RWPE1 (cell line): ENCODE measurements at regions not wholly inside any gene's neighbourhood (a gene's known extent, or its start where the extent isn't known, plus 50 kb on each side); places are given as distances from the start of the nearest gene placed in this dataset.
"Not testable (repeated sequence)": the region's sequence is repeated elsewhere in the genome, so short reads cannot be mapped to it uniquely, and the experiment has no call there.

Experiments used
- CTCF ChIA-PET: fragments of 350-600 bp; sonication (Branson Sonifier 250); formaldehyde crosslinking; extraction: SDS; loops from one replicate; lab custom pipeline; 2021; lab: Yijun Ruan, JAX
- POLR2A ChIA-PET: fragments of 400-600 bp; formaldehyde crosslinking; extraction: SDS; loops from one replicate; lab custom pipeline; 2020; ENCODE audit warnings: antibody characterized with exemption; ENCODE audit not compliant: low non-redundant PET; lab: Yijun Ruan, JAX
- DNase-seq: peaks from one replicate; pipeline ENCODE4 v3.0.0; 2012; ENCODE audit warnings: low spot score
- H3K27ac ChIP-seq: fragments of 450-650 bp; 2 replicates; pipeline ENCODE4 v1.5.1; 2017
- CTCF ChIP-seq: fragments of 450-650 bp; conservative IDR thresholded peaks from 2 replicates; pipeline ENCODE4 v1.5.1; 2017; ENCODE audit warnings: low read depth, mild to moderate bottlenecking

- no peak overlapping the region for H3K27ac ChIP-seq
- no peak for DNase-seq
- no peak for TF ChIP-seq CTCF
- ChIA-PET CTCF (no interaction called here), POLR2A (no interaction called here)
Measured at GRCh38 chr6:27038498-27038897, 209.0 kb upstream of the PRSS16 start.

GRCh38 chr6:27040244-27041042 is 207.1 kb upstream of the PRSS16 start:
- no peak for DNase-seq
- no peak overlapping the region for H3K27ac ChIP-seq
- CTCF ChIA-PET = no interaction called here
- TF ChIP-seq CTCF = no peak
- POLR2A ChIA-PET = no interaction called here

- ChIA-PET CTCF (no interaction called here), POLR2A (no interaction called here)
- H3K27ac ChIP-seq = no peak overlapping the region
- no peak for DNase-seq
- TF ChIP-seq CTCF = no peak
Measured at GRCh38 chr6:27043244-27043643, 204.3 kb upstream of the PRSS16 start.

GRCh38 chr6:27045131-27045530 is 202.4 kb upstream of the PRSS16 start:
- H3K27ac ChIP-seq, POLR2A ChIA-PET, DNase-seq, CTCF ChIA-PET: not testable (repeated sequence)

GRCh38 chr6:27047725-27048124 is 199.8 kb upstream of the PRSS16 start:
- CTCF ChIA-PET, DNase-seq, H3K27ac ChIP-seq, POLR2A ChIA-PET: not testable (repeated sequence)

GRCh38 chr6:27049863-27050781 is 197.4 kb upstream of the PRSS16 start:
- CTCF ChIA-PET = no interaction called here
- TF ChIP-seq CTCF = no peak

GRCh38 chr6:27052082-27052730 is 195.3 kb upstream of the PRSS16 start:
- POLR2A ChIA-PET, DNase-seq, CTCF ChIA-PET: not testable (repeated sequence)

More at GRCh38 chr6:27049863-27050781, 197.4 kb upstream of the PRSS16 start:
- no peak for DNase-seq
- H3K27ac ChIP-seq = no peak overlapping the region
- POLR2A ChIA-PET = no interaction called here

More at GRCh38 chr6:27052082-27052730, 195.3 kb upstream of the PRSS16 start:
- H3K27ac ChIP-seq = not testable (repeated sequence)
